HCT116 (cell line): ENCODE measurements at regions not wholly inside any gene's neighbourhood (a gene's known extent, or its start where the extent isn't known, plus 50 kb on each side); places are given as distances from the start of the nearest gene placed in this dataset.

Experiments used
- ATAC-seq: fragments of 200-7000 bp; cut with Tn5 transposase; 2 replicates; pipeline ENCODE4 v1.9.1; 2020; ENCODE audit warnings: mild to moderate bottlenecking, moderate library complexity
- BruUV-seq: library from RNA; stranded (reverse); fragments of 400-500 nt; replicated peaks from 2 replicates; lab custom pipeline; 2021; lab: Mats Ljungman, UMichigan
- CTCF ChIA-PET: fragments of 300-600 bp; sonication (Branson Sonifier 250); formaldehyde crosslinking; loops from one replicate; lab custom pipeline; 2021; ENCODE audit warnings: antibody characterized with exemption; lab: Charles Lee
- POLR2A ChIA-PET: fragments of 300-600, 350-600 bp; sonication (Branson Sonifier 250); formaldehyde crosslinking; loops from one replicate; lab custom pipeline; 2021; ENCODE audit warnings: antibody characterized with exemption; lab: Charles Lee
- RAD21 ChIA-PET, 2 experiments: fragments of 300-600 bp; sonication (Branson Sonifier 250); formaldehyde crosslinking; loops; one replicate each; lab custom pipeline; 2023; ENCODE audit warnings: low total read pairs in 2 of 2; ENCODE audit not compliant: uncharacterized antibody in 2 of 2, unreplicated experiment in 2 of 2, low non-redundant PET in 1 of 2; lab: Charles Lee
- DNase-seq: peaks from one replicate; pipeline ENCODE4 v3.0.0-alpha.2; 2010; ENCODE audit warnings: low read depth, low spot score
- H2AFZ ChIP-seq: fragments of 200-600 bp; shearing (Covaris generic), sonication (generic); 2 replicates; pipeline ENCODE4 v1.6.1; 2017; ENCODE audit warnings: low read depth, mixed run types, mixed read lengths, antibody characterized with exemption, low read length; ENCODE audit not compliant: poor library complexity, severe bottlenecking
- H3K27ac ChIP-seq: 2 replicates; pipeline ENCODE4 v1.5.1; 2012; ENCODE audit warnings: low read depth, low read length
- H3K27me3 ChIP-seq: fragments of 200-600 bp; sonication (generic); 2 replicates; pipeline ENCODE4 v1.6.1; 2016; ENCODE audit warnings: mixed run types, low read length, mixed read lengths; ENCODE audit not compliant: insufficient read depth
- H3K36me3 ChIP-seq, 2 experiments: fragments of 200-500 bp in 1 of 2; fragments of 200-600 bp in 1 of 2; sonication (Bioruptor generic) in 1 of 2; sonication (generic) in 1 of 2; 2 replicates each; pipeline versions ENCODE4 v1.5.1 to v1.6.1; 2014 to 2016; ENCODE audit warnings: low read length in 2 of 2, inconsistent platforms in 1 of 2, mixed read lengths in 1 of 2, mixed run types in 1 of 2; ENCODE audit not compliant: insufficient read depth in 2 of 2, control insufficient read depth in 1 of 2
- H3K4me1 ChIP-seq, 2 experiments: fragments of 200-600 bp in 1 of 2; sonication (generic) in 1 of 2; 2 replicates each; pipeline versions ENCODE4 v1.5.1 to v1.6.1; 2012 to 2017; ENCODE audit warnings: low read length in 2 of 2, inconsistent platforms in 1 of 2, mild to moderate bottlenecking in 1 of 2, mixed read lengths in 1 of 2, mixed run types in 1 of 2, moderate library complexity in 1 of 2; ENCODE audit not compliant: insufficient read depth in 2 of 2, control insufficient read depth in 1 of 2
- H3K4me2 ChIP-seq: fragments of 200-600 bp; sonication (generic); 2 replicates; pipeline ENCODE4 v1.6.1; 2017; ENCODE audit warnings: mixed run types, low read length, mixed read lengths
- H3K4me3 ChIP-seq, 2 experiments: fragments of 200-600 bp in 1 of 2; sonication (generic) in 1 of 2; replicated peaks in 1 of 2; 2 replicates each; pipeline ENCODE4 v1.5.1; 2011 to 2016; ENCODE audit warnings: low read length in 2 of 2, control low read depth in 1 of 2, low read depth in 1 of 2, mild to moderate bottlenecking in 1 of 2, mixed read lengths in 1 of 2, mixed run types in 1 of 2
- H3K79me2 ChIP-seq: fragments of 200-600 bp; sonication (generic); 2 replicates; pipeline ENCODE4 v1.6.1; 2017; ENCODE audit warnings: mild to moderate bottlenecking, mixed run types, low read length, moderate library complexity, mixed read lengths; ENCODE audit not compliant: insufficient read depth
- H3K9ac ChIP-seq: fragments of 200-600 bp; sonication (generic); 2 replicates; pipeline ENCODE4 v1.6.1; 2016; ENCODE audit warnings: low read length, mixed read lengths
- H3K9me2 ChIP-seq: fragments of 200-600 bp; sonication (generic), shearing (Covaris generic); 2 replicates; pipeline ENCODE4 v1.6.1; 2017; ENCODE audit warnings: mixed run types, mild to moderate bottlenecking, moderate library complexity; ENCODE audit not compliant: insufficient read depth
- H3K9me3 ChIP-seq, 2 experiments: fragments of 200-500 bp in 1 of 2; fragments of 200-600 bp in 1 of 2; sonication (Bioruptor generic) in 1 of 2; sonication (generic) in 1 of 2; 2 replicates each; pipeline ENCODE4 v1.6.1; 2014 to 2017; ENCODE audit warnings: low read length in 2 of 2, mixed read lengths in 2 of 2, inconsistent platforms in 1 of 2, low read depth in 1 of 2, mild to moderate bottlenecking in 1 of 2, mixed run types in 1 of 2, moderate library complexity in 1 of 2; ENCODE audit not compliant: control insufficient read depth in 1 of 2, insufficient read depth in 1 of 2
- H4K20me1 ChIP-seq: fragments of 200-600 bp; sonication (generic), shearing (Covaris generic); 2 replicates; pipeline ENCODE4 v1.6.1; 2017; ENCODE audit warnings: mixed run types, mild to moderate bottlenecking, moderate library complexity; ENCODE audit not compliant: insufficient read depth
- CEBPB ChIP-seq: IDR thresholded peaks from 2 replicates; pipeline ENCODE4 v1.6.1; 2012; ENCODE audit warnings: low read depth
- POLR2AphosphoS5 ChIP-seq: IDR thresholded peaks from 2 replicates; pipeline ENCODE4 v1.6.1; 2011; ENCODE audit warnings: mild to moderate bottlenecking, low read depth, low read length, moderate library complexity
- TCF7L2 ChIP-seq: IDR thresholded peaks from 2 replicates; pipeline ENCODE4 v1.7.0; 2011; ENCODE audit warnings: borderline replicate concordance, inconsistent platforms; ENCODE audit not compliant: insufficient read depth, insufficient read length; ENCODE audit errors: extremely low read depth
- intact Hi-C: fragments of 100-400 bp; cut with micrococcal nuclease; formaldehyde crosslinking; loops from 2 replicates; pipeline ENCODE4 v1.10.0; 2022
- TF ChIP-seq, protein P1 (sequence below), 3 experiments: fragments of 200-600 bp in 1 of 3; sonication (generic) in 1 of 3; IDR thresholded peaks in 2 of 3; conservative IDR thresholded peaks in 1 of 3; 2 replicates each; pipeline ENCODE4 v1.5.1; 2012 to 2017; ENCODE audit warnings: low read depth in 2 of 3, low read length in 2 of 3, antibody characterized with exemption in 1 of 3, borderline replicate concordance in 1 of 3, control low read depth in 1 of 3, mild to moderate bottlenecking in 1 of 3, mixed read lengths in 1 of 3, mixed run types in 1 of 3, moderate library complexity in 1 of 3; ENCODE audit not compliant: insufficient read depth in 1 of 3

DNA sequence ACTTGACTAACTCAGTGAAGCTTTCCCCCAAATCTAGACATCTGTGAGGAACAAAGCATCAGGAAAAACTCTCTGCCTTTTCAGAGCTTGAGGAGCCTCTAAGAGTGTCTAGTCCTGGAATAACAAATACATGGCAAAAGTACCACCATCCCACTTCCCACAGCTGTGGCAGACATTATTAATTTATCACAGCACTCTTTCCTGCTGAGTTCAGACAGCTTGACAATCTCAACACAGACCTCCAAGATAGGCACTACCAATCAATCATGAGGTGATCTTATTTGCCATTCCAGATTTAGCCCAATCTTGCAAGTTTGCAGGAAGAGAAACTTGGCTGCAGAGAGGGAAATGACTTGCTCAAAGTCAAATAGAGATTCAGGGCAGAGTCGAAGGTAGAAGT is 202.8 kb downstream of the MN1 start:
- H3K36me3 ChIP-seq: no peaks in the 10 kb centered on the region
- no peak for TF ChIP-seq TCF7L2
- no peak for TF ChIP-seq POLR2AphosphoS5
- TF ChIP-seq, all 23 proteins: peak for 0
- Histone ChIP-seq H3K9ac (no peak overlapping the region), H3K4me3 (no peak overlapping the region), H3K9me2 (no peaks in the 10 kb centered on the region), H4K20me1 (no peaks in the 10 kb centered on the region), H3K9me3 (no peaks in the 10 kb centered on the region), H3K4me2 (no peak overlapping the region), H3K27ac (no peak overlapping the region), H3K79me2 (no peaks in the 10 kb centered on the region), H2AFZ (no peak overlapping the region), H3K4me1 (peaks cover 0 to 6% of the 10 kb centered on the region in 2 experiments; a peak in 1 of 4 replicates), H3K27me3 (no peaks in the 10 kb centered on the region)
- intact Hi-C loops: no loop called here
- ATAC-seq (no peak), DNase-seq (no peak)
- ChIA-PET RAD21 (no interaction called here), POLR2A (no interaction called here), CTCF (no interaction called here)
- no TSS peak for BruUV-seq

DNA sequence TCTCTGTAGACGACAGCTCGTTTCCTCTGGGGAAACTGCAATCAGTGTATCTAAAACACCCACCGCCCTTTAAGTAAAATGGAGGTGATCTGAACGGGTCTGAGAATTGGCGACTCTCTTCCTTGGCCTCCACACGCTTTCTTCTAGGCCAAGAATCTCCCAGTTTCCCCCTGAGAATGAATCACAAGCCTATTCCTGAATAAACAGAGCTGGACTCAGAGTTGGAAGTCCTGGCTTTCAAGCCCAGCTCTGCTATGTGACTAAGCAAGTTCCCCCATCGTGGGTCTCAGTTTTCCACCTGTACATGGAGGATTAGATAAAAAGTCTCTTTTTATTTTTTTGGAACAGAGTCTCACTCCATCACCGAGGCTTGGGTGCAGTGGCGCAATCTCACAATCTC is 200.4 kb downstream of the MN1 start:
- Histone ChIP-seq H4K20me1 (no peaks in the 10 kb centered on the region), H3K9me3 (no peaks in the 10 kb centered on the region), H3K27ac (no peak overlapping the region), H3K4me2 (no peak overlapping the region), H3K27me3 (no peaks in the 10 kb centered on the region), H3K9ac (no peak overlapping the region), H3K4me1 (peaks cover 0 to 6% of the 10 kb centered on the region in 2 experiments; a peak in 1 of 4 replicates), H3K36me3 (no peaks in the 10 kb centered on the region), H3K79me2 (no peaks in the 10 kb centered on the region), H2AFZ (no peak overlapping the region), H3K4me3 (no peak overlapping the region), H3K9me2 (no peaks in the 10 kb centered on the region)
- CTCF ChIA-PET: no interaction called here
- DNase-seq: no peak
- TF ChIP-seq, protein P1, sequence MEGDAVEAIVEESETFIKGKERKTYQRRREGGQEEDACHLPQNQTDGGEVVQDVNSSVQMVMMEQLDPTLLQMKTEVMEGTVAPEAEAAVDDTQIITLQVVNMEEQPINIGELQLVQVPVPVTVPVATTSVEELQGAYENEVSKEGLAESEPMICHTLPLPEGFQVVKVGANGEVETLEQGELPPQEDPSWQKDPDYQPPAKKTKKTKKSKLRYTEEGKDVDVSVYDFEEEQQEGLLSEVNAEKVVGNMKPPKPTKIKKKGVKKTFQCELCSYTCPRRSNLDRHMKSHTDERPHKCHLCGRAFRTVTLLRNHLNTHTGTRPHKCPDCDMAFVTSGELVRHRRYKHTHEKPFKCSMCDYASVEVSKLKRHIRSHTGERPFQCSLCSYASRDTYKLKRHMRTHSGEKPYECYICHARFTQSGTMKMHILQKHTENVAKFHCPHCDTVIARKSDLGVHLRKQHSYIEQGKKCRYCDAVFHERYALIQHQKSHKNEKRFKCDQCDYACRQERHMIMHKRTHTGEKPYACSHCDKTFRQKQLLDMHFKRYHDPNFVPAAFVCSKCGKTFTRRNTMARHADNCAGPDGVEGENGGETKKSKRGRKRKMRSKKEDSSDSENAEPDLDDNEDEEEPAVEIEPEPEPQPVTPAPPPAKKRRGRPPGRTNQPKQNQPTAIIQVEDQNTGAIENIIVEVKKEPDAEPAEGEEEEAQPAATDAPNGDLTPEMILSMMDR (IDR thresholded peaks at IDR 0.05 in 2 of 3, conservative IDR thresholded peaks at IDR 0.05 in 1 of 3; ENCODE audit: borderline replicate concordance in 1 of 3, insufficient read depth in 1 of 3, low read depth in 2 of 3, low read length in 2 of 3): no peak
- TF ChIP-seq CEBPB: no peak
- POLR2A ChIA-PET: no interaction called here
- ATAC-seq: no peak
- BruUV-seq: no TSS peak
- intact Hi-C loops: no loop called here
- RAD21 ChIA-PET: no interaction called here
